T-helper 2 cell treated with Interferon-gamma antibody and Interleukin-4, amounts not matched to agents 100 ng/mL and 5 ng/mL, for 36 hours (primary cell): ENCODE measurements at regions not wholly inside any gene's neighbourhood (a gene's known extent, or its start where the extent isn't known, plus 50 kb on each side); places are given as distances from the start of the nearest gene placed in this dataset.
"Not testable (repeated sequence)": the region's sequence is repeated elsewhere in the genome, so short reads cannot be mapped to it uniquely, and the experiment has no call there.

Experiments
- intact Hi-C: fragments of 100-400 bp; cut with micrococcal nuclease; formaldehyde crosslinking; loops from one replicate; pipeline ENCODE4 v1.15.1; 2023

GRCh38 chr12:31906557-31907301 is 52.5 kb upstream of the RESF1 start:
- intact Hi-C loops = no loop called here

DNA sequence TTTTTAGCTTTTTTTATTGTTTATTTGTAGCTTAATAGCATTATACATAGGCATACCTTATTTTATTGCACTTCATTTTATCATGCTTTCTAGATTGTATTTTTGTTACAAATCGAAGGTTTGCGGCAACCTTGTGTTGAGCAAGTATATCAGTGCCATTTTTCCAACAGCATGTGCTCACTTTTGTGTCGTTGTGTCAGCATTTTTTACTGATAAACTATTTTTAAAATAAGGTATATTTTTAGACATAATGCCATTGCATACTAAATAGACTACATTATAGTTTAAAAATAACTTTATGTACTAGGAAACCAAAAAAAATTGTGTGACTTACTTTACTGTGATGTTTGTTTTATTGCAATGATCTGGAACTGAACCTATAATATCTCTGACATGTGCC is 56.2 kb upstream of the RESF1 start:
- intact Hi-C loops = no loop called here

DNA sequence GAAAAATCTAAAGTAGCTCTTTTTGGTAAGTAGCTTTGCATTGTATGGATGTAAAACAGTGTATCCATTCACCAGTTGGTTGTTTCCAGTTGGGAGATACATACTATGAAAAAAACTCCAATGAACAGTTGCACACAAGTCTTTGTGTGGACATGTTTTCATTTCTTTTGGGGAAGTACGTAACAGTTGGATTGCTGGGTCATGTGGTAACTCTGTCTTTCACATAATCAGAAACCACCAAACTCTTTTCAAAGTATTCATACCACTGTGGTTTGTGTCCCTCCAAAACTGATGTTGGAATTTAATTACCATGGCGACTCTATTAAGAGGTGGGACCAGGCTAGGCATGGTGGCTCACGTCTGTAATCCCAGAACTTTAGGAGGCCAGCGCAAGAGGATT is 58.9 kb upstream of the RESF1 start:
- intact Hi-C loops = no loop called here

GRCh38 chr12:31899109-31899508 is 60.1 kb upstream of the RESF1 start:
- intact Hi-C loops = loop anchor here (5.0 to 10.0 kb wide), 2 partner anchors 97 to 574 kb away; partner anchors contain the start of gene SINHCAF

GRCh38 chr12:31897781-31898503 is 61.3 kb upstream of the RESF1 start:
- intact Hi-C loops = loop anchor here (2.0 to 10.0 kb wide), 5 partner anchors 31 to 573 kb away; partner anchors contain the start of gene SINHCAF

DNA sequence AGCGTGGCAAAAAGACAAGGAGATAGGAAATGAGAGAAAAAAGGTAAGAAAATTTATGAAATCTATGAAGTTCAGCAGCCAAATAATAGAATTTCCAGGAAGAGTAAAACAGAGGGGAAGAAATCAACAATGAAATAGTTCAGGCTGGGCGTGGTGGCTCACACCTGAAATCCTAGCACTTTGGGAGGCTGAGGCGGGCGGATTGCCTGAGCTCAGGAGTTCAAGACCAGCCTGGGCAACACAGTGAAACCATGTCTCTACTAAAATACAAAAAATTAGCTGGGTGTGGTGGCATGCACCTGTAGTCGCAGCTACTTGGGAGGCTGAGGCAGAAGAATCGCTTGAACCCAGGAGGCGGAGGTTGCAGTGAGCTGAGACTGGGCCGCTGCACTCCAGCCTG is 62.1 kb upstream of the RESF1 start:
- intact Hi-C loops = loop anchor here (2.0 to 10.0 kb wide), 5 partner anchors 32 to 572 kb away; partner anchors contain the start of gene SINHCAF

DNA sequence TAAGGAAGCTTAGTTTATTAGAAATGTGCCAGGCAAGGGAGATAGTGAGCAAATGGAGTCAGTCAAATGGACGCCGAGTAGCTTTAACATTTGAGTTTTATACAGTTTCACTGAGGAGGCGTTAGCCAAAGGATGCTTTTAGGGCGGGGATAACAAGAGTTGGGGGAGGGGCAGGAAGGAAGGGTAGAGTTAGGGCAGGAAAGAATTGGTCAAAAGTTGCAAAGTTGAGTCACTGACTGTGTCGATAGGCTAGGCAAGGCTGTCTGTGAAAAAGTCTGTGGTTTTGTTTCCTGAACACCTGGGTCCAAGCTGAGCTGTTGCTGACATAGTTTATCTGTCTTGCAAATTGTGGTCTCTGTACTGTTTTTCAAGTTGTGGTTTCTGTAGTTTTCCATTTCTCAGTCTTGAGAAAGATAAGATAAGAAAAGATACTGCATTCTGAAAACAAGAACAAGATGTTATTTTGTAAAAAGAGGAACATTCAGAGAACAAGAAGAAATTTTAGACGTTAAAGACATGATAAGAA is 62.6 kb upstream of the RESF1 start:
- intact Hi-C loops = loop anchor here (1.0 to 10.0 kb wide), 10 partner anchors 32 to 572 kb away; partner anchors contain the start of genes AMN1, ETFBKMT, RESF1 and SINHCAF

DNA sequence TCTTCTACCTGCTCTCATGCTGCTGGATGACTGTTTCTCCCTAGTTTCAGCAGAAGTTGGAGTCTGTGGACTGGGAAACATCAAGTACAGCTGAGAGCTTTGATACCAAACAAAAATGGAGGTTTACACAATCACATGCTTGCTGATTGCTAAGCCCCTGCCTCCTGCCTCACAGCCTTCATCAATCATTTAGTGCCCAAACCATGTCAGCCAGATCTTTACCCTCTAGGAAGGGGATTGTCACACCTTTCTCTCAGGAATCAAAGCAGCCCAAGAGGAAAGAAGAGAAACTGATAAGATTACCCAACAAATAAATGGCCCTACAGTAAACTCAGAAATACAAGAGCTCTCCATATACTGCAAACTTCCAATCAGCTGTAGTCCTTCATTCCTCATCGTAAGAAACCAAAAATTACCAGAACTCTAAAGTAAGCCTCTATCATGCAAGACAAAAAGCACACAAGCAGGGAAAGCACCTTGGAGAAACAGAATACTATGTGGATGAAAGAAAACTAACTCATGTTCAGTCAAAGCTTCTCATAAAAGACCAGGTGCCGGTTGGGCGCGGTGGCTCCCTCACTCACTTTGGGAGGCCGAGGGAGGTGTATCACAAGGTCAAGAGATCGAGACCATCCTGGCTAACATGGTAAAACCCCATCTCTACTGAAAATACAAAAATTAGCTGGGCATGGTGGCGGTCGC is 63.6 kb upstream of the RESF1 start:
- intact Hi-C loops = loop anchor here (1.0 to 10.0 kb wide), 10 partner anchors 33 to 571 kb away; partner anchors contain the start of genes AMN1, ETFBKMT, RESF1 and SINHCAF

- intact Hi-C loops = loop anchor here (2.0 to 10.0 kb wide), 2 partner anchors 16 to 566 kb away; partner anchors contain the start of gene SINHCAF
Measured at GRCh38 chr12:31890295-31891285, 68.6 kb upstream of the RESF1 start.

DNA sequence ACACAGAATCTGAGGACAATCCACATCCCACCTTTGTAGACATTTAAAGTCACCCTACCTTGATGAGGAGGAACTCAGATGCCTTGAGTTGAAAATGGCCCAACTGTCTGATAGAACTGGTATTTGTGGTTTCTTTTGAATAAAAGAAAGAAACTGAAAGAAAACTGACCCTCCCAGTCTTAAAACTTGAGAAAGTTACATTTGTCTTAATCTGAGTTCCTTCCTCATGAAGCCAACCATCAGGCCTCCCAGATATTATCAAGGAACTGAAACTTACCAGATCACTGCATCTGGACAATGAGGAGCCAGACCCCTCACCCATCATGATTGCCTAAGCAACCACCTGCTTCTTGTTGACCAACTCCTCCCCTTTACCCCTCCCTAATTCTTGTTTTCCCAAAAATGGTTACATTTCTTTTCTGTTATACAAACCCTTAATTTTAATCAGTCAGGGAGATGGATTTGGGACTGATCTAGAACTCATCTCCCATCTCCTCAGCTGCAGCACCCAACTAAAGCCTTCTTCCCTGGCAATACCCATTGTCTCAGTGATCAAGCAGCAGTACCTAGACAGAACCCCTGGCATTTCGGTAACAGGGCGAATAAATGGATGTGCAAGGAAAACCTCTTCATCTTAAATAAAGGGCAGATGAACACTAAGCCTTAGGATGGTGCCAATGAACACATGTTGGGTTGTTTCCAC is 72.0 kb upstream of the RESF1 start:
- intact Hi-C loops = no loop called here

GRCh38 chr12:31882682-31883081 is 76.5 kb upstream of the RESF1 start:
- intact Hi-C loops = not testable (repeated sequence)

DNA sequence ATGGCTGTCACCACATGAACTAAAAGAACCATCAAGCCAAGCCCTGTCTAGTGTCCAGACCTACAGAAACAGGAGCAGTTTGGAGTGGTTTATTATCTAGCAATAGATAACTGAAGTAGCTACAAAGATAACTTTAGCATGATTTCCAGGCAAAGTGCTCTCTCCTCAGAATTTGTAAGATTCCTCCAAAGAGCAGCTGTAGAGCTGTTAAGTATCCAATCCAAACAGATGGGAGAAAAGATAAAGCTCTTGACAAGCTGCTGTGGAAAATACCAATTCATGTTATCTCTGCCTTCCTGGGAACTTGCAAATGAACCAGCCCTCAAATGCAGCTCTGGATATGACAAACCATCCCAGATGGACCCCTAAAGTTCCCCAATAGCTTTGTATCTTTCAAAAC is 78.9 kb upstream of the RESF1 start:
- intact Hi-C loops = no loop called here

DNA sequence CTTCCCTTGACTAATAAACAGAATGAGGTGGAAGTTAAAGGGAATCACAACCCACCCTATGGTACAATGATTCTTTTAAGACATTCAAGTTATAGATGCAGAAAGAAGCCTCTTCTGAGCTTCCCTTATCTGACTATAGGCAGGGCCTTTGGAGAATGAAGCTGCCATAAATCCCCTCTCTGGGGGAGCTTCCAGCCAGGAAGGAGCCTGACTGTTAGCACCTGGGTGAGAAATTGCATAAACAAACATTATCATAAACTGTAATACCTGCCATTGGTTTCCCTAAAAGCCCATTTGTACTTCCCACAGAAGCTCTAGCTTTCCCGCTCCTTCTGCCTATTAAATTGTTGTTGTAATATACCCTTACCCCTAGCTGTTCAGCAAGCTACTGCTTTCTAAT is 81.3 kb upstream of the RESF1 start:
- intact Hi-C loops = no loop called here

DNA sequence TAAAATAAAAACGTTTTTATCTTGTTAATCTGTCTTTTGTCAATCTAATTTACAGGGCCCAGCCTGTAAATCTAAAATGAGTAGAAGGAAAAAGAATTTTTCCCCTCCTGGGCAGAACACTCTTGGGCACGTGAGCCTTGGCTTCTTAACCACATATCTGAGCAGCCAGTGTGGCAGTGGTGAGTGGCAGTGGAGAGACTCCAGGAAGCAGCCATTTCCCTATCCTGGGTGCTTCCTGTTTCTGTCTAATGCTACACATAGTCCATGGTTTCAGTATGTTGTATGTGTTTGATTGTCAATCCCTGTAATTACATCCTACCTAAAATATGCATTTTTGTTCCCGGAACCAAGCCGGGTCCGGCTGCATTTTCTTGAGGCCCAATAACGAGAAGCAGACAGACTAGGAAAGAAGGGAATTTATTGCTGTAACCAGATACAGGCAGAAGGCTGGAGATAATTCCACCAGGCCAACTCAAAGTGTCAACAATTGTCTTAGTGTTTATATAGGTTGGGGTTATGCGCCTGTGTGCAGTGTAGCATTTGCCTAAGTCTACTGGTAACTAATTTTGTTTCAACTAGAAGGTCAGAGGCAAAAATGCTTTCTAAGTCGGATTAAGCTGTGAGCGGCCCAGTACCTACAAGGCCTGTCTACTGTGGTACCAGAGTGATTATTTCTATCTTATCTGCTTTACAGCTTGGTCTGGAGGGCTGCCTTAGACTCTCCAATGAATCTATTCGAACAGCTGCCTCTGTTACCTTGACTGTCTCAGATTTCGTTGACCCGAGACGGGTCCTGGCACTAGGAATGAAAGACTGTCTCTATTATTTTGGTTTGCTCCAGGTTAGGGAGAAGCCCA is 82.4 kb upstream of the RESF1 start:
- intact Hi-C loops = no loop called here

GRCh38 chr12:31875609-31875964 is 83.6 kb upstream of the RESF1 start:
- intact Hi-C loops = loop anchor here (1.0 to 2.0 kb wide), 2 partner anchors 15 to 84 kb away; partner anchors contain the start of gene RESF1

GRCh38 chr12:31874961-31875608 is 84.1 kb upstream of the RESF1 start:
- intact Hi-C loops = loop anchor here (1.0 to 2.0 kb wide), 2 partner anchors 16 to 84 kb away; partner anchors contain the start of gene RESF1

DNA sequence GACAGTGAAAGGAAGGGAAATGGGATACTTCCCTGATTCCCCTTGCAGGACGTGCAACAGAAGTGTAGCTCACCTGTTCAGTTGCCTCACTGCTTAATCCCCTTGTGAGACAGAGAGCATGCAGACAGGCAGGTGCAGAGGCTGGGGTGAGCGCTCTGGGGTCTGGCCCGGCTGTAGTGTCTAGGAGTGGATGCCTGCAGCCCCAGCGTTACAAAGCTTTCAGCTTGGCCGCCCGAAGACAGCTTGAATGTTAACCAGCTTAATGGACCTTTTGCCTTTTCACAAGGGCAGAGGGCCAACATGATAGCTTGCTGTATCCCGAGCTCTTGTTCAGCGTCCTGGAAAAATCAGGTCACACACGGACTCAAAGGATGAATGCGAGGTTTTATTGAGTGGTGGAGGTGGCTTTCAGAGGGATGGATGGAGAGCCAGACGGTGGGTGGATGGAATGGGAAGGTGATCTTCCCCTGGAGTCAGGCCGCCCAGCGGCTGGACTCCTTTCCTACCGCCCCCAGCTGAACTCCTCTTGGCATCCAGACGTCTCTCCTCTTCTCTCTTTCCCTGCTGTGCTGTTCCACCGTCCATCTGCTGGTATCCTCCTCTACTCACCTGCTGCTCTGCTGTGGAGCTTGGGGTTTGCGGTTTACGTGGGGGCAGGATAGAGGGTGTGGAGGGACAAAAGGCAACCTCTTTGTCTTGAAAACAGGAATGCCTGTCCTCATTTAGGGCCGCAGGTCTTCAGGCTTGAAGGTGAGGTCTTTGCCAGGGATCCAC is 86.2 kb upstream of the RESF1 start:
- intact Hi-C loops = no loop called here
